ENCODE measurements at regions not wholly inside any gene's neighbourhood (a gene's known extent, or its start where the extent isn't known, plus 50 kb on each side); places are given as distances from the start of the nearest gene placed in this dataset.

DNA sequence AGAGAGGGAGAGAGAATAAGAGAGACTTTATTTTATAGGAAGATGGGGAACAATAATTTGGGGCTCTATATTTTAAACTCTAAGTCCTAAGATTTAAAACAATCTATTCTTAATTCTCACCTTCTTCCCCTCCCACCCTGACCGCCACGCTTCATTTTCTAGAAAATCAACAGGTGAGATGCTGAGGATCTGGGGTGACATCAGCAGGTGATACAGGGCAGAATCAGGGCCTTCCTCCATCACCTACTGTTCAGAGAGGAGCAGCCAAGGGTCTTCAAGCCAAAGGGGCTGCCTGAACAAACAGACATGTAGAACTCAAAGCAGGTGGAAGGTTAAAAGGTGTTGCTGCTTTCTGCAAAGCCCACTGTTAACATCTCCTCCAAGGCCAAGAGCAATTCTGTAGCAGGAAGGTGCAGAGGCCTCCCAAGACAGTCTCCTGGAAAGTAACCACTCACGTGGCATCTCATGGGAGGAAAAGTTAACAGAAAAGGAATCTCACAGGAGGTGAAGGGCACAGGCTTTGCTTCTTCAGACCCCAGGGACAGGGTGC is 183.6 kb upstream of the TLE3 start:
- Histone ChIP-seq H3K36me3 (ENCODE audit: control insufficient read depth in 1 of 2, insufficient read depth in 2 of 2, low read length in 2 of 2) (no peaks in the 10 kb centered on the region), H3K79me2 (ENCODE audit: insufficient read depth, low read length) (no peaks in the 10 kb centered on the region), H3K9me2 (ENCODE audit: insufficient read depth) (no peaks in the 10 kb centered on the region), H3K4me2 (ENCODE audit: low read length) (peak overlapping the region; percentile 34), H3K4me3 (replicated peaks in 1 of 2; ENCODE audit: low read depth in 1 of 2, low read length in 2 of 2) (no peak overlapping the region), H4K20me1 (ENCODE audit: insufficient read depth) (no peaks in the 10 kb centered on the region), H3K27me3 (ENCODE audit: insufficient read depth, low read length) (no peaks in the 10 kb centered on the region), H3K9ac (ENCODE audit: low read length) (no peak overlapping the region), H3K4me1 (ENCODE audit: control insufficient read depth in 1 of 2, insufficient read depth in 2 of 2, low read length in 2 of 2) (peaks cover 0 to 11% of the 10 kb centered on the region in 2 experiments; a peak in 2 of 4 replicates), H2AFZ (ENCODE audit: low read depth, low read length, poor library complexity, severe bottlenecking) (no peak overlapping the region), H3K27ac (ENCODE audit: low read depth, low read length) (no peak overlapping the region), H3K9me3 (ENCODE audit: control insufficient read depth in 1 of 2, insufficient read depth in 1 of 2, low read depth in 1 of 2, low read length in 2 of 2) (no peaks in the 10 kb centered on the region)
- no peak for TF ChIP-seq CEBPB (IDR thresholded peaks at IDR 0.05; ENCODE audit: low read depth)
- no peak for TF ChIP-seq MAX (IDR thresholded peaks at IDR 0.05)
- TF ChIP-seq SP1 (IDR thresholded peaks at IDR 0.05; ENCODE audit: low read depth), result no peak
- POLR2A ChIA-PET, result no interaction called here
- BruUV-seq (replicated peaks), result no TSS peak
- intact Hi-C loops (cut with micrococcal nuclease), result no loop called here
- DNase-seq (ENCODE audit: low read depth, low spot score) (no peak), ATAC-seq (peak; percentile 44; the same call in 1 of the 2 replicates)
- RAD21 ChIA-PET (ENCODE audit: low non-redundant PET in 1 of 2, low total read pairs in 2 of 2, uncharacterized antibody in 2 of 2, unreplicated experiment in 2 of 2), result no interaction called here
- CTCF ChIA-PET, result no interaction called here

DNA sequence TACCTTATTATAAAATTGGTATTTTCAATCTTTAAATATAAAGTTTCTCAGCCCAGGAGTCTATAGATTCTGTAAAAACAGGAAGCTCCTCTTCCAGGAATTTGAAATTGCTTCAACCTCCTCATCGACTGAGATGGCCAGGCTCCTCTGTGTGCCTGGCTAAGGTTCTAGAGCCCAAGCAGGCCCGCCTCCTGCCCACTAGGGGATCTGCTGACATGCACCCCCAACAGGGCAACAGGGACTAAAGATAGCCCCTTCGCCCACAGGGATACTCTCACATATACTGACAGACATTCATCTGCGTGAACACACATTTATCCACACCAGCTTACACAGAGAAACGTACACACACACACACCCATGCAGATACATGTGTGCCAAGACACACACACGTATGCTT is 183.1 kb upstream of the TLE3 start:
- Histone ChIP-seq H3K4me3 (replicated peaks in 1 of 2; ENCODE audit: low read depth in 1 of 2, low read length in 2 of 2) (no peak overlapping the region), H4K20me1 (ENCODE audit: insufficient read depth) (no peaks in the 10 kb centered on the region), H2AFZ (ENCODE audit: low read depth, low read length, poor library complexity, severe bottlenecking) (no peak overlapping the region), H3K4me1 (ENCODE audit: control insufficient read depth in 1 of 2, insufficient read depth in 2 of 2, low read length in 2 of 2) (peaks cover 0 to 11% of the 10 kb centered on the region in 2 experiments; a peak in 2 of 4 replicates), H3K4me2 (ENCODE audit: low read length) (no peak overlapping the region), H3K9me3 (ENCODE audit: control insufficient read depth in 1 of 2, insufficient read depth in 1 of 2, low read depth in 1 of 2, low read length in 2 of 2) (no peaks in the 10 kb centered on the region), H3K79me2 (ENCODE audit: insufficient read depth, low read length) (no peaks in the 10 kb centered on the region), H3K27me3 (ENCODE audit: insufficient read depth, low read length) (no peaks in the 10 kb centered on the region), H3K9me2 (ENCODE audit: insufficient read depth) (no peaks in the 10 kb centered on the region), H3K36me3 (ENCODE audit: control insufficient read depth in 1 of 2, insufficient read depth in 2 of 2, low read length in 2 of 2) (no peaks in the 10 kb centered on the region), H3K9ac (ENCODE audit: low read length) (no peak overlapping the region), H3K27ac (ENCODE audit: low read depth, low read length) (no peak overlapping the region)
- ChIA-PET RAD21 (ENCODE audit: low non-redundant PET in 1 of 2, low total read pairs in 2 of 2, uncharacterized antibody in 2 of 2, unreplicated experiment in 2 of 2) (no interaction called here), CTCF (no interaction called here), POLR2A (no interaction called here)
- BruUV-seq (replicated peaks), result no TSS peak
- ATAC-seq, result no peak
- no peak for DNase-seq (ENCODE audit: low read depth, low spot score)
- intact Hi-C loops (cut with micrococcal nuclease), result no loop called here
- TF ChIP-seq POLR2A (IDR thresholded peaks at IDR 0.05; ENCODE audit: borderline replicate concordance, extremely low read depth, insufficient read depth, insufficient read length) (no peak), EZH2phosphoT487 (IDR thresholded peaks at IDR 0.05; ENCODE audit: borderline replicate concordance) (no peak), SRF (IDR thresholded peaks at IDR 0.05; ENCODE audit: low read depth) (no peak), ZFX (IDR thresholded peaks at IDR 0.05) (no peak), ELF1 (IDR thresholded peaks at IDR 0.05; ENCODE audit: borderline replicate concordance, low read depth) (no peak), ZNF274 (IDR thresholded peaks at IDR 0.05; ENCODE audit: low read depth, low read length) (no peak), JUND (IDR thresholded peaks at IDR 0.05) (no peak), EZH2 (IDR thresholded peaks at IDR 0.05) (no peak), MAX (IDR thresholded peaks at IDR 0.05) (no peak), SIN3A (IDR thresholded peaks at IDR 0.05; ENCODE audit: low read depth) (no peak), CBX3 (IDR thresholded peaks at IDR 0.05; ENCODE audit: low read depth) (no peak), POLR2AphosphoS5 (IDR thresholded peaks at IDR 0.05; ENCODE audit: low read depth, low read length) (no peak), REST (IDR thresholded peaks at IDR 0.05; ENCODE audit: low read depth) (no peak), TCF7L2 (IDR thresholded peaks at IDR 0.05; ENCODE audit: borderline replicate concordance, extremely low read depth, insufficient read depth, insufficient read length) (no peak), CEBPB (IDR thresholded peaks at IDR 0.05; ENCODE audit: low read depth) (no peak), SP1 (IDR thresholded peaks at IDR 0.05; ENCODE audit: low read depth) (no peak)
- TF ChIP-seq, protein P1, sequence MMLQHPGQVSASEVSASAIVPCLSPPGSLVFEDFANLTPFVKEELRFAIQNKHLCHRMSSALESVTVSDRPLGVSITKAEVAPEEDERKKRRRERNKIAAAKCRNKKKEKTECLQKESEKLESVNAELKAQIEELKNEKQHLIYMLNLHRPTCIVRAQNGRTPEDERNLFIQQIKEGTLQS (IDR thresholded peaks at IDR 0.05), result no peak
